HG02763 (cell line): ENCODE measurements at regions not wholly inside any gene's neighbourhood (a gene's known extent, or its start where the extent isn't known, plus 50 kb on each side); places are given as distances from the start of the nearest gene placed in this dataset.
A peak's percentile ranks its signal among the peaks of the same experiment; 100 is the strongest.

Experiments
- ATAC-seq: cut with Tn5 transposase; IDR thresholded peaks from one replicate; pipeline ENCODE4 v1.9.1; 2021; ENCODE audit warnings: mild to moderate bottlenecking, moderate library complexity; ENCODE audit not compliant: unreplicated experiment

DNA sequence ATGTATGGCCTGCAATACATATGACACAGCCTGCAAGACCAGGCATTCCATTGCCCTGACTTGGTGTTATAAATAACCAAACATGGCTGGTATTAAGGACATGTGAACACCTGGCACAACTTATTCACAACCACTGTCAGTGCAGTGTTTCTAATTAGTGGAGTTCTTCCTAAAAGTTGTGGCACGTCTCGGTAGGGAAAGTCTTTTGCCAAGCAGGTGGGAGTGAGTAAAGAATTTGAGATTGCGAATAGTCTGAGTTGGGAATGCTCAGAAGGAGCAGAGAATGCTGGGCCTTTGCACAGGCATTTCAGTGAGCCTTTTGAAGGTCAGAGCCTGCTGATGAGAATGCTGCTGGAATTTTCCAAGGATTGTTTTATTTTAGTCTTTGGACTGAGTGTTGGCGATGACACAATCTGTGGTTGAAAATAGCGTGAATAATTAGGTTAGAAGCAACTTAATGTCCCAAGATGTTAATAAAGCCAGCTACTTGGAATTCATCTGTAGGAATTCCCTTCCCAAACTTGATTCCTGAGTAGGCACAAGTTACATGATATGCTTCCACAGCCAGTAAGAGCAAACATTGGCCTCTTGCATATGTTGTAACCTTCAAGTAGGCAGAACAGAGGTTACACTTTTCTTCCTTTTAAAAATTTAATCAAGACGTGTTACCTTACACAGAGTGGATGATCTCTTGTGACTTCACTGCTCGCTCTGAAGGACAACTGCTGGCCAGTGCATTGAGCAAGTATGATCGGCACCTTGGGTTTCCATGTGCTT lies 83.6 kb upstream of the PGRMC2 start:
- no peak for ATAC-seq

GRCh38 chr4:128366212-128366611 lies 78.6 kb upstream of the PGRMC2 start:
- no peak for ATAC-seq

- no peak for ATAC-seq
These were observed 77.0 kb upstream of the PGRMC2 start for GRCh38 chr4:128364565-128364964.

DNA sequence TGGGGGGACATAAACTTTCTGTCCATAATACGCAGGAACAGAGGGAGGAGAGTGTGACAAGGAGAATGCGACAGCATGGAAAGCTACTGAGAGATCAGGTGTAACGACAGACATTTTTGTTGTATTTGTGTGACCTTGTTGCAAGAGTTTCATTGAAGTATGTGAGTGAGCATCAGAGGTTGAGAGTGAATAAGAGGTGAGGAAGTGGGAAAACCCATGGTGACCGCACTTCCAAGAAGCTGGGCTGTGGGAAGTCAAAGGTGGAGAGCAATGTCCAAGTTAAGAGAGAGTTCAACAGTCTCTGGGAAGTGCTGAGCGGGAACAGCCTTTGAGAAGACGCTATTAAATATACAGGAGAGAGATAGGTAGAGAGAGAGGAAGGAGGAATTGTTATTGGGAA lies 76.4 kb upstream of the PGRMC2 start:
- no peak for ATAC-seq

- no peak for ATAC-seq
These were observed 75.1 kb upstream of the PGRMC2 start for GRCh38 chr4:128362760-128363159.

GRCh38 chr4:128359422-128359821 lies 71.8 kb upstream of the PGRMC2 start:
- ATAC-seq, result no peak

DNA sequence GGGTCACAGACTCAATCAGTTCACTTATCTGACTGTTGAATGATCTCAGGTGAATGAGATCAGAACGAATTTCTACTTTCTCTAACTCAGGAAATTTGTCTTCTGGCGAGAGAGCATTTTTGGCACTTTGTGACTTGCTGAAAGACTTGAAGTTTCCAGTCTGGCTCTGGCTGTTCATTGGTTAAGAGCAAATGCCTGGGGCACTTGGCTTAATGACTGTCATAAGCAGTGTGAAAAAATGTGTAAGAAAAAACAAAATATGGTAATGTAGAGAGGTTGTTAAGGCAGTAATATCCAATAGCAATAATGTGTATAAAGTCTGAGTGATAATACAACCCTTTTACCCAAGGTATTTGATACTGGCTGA lies 71.3 kb upstream of the PGRMC2 start:
- no peak for ATAC-seq

DNA sequence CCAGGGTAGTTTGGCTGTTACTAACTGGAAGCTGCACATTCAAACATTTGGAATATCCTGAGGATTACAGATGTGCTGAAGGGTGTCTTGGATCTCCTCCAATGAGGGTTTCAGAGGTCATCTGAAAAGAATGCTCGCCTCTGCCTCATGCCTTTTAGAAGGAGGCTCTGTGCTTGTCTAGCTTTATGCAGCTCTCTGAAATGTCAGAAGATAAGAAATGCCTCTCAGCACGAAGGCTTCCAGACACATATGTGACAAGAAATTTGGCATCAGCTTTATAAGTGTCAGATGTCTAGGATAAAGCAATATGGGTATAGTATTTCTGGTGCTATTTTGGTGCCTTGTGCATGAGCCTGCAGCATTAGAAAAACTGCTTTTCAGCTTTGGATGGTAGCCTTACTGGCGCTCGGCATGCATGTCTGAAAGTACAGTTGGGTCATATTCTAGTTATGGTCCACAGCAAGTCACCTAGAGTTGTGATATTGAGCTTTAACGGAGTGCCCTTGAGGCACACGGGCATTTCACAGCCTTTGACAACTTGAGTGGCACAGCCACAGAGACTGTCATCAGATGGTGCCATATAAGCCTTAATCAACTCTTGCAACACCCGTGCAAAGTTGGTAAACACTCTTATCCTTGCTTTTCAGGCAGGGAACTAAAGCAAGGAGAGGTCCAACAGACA lies 70.8 kb upstream of the PGRMC2 start:
- ATAC-seq, result no peak

- ATAC-seq, result no peak
These were observed 69.7 kb upstream of the PGRMC2 start for GRCh38 chr4:128357286-128357685.

DNA sequence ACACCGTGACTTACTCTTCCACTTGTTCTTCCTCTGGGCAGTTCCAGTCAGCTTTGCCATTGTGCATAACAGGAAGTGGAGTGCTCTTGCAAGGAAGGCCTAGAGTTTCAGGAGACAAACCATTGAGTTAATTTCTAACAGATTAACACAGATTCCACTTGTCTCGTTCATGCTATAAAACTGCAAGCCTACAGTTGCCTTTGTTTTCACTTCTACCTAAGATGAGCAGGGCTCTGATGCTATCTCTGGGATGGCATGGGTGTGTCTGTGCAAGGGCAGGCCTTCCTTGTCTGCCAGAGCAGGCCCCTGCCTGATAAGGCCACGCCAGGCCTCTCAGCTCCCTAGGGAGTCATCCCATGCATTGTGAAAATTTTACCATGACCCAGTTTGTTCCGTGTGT lies 67.7 kb upstream of the PGRMC2 start:
- peak; percentile 72 for ATAC-seq

DNA sequence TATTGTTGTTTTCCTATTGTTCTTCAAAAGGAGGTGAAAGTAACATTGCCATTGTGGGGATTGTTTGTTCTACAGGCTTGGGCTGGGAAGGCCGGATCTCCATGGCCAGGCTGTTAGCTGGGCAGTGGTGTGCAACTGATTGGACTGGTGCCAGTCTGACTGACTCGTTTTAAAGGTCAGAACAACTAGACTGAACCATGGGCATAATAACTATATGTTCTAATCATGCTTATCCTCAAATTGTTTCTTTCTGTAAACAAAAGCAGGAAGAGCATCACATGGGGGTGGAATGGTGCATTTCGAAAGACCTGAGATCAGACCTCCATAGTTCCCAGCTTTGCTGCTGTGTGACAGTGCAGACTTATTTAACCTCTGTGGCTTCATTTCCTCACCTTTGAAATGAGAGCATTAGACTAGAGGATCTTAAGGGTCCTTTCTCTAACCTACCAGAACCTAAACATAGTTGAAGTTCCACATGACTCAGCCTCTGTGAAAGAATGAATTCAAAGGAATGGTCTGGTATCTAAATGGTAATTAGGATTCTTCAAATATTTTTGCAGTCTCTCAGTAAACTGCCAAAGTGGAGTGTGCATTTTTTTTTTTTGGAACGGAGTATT lies 66.7 kb upstream of the PGRMC2 start:
- ATAC-seq, result no peak

DNA sequence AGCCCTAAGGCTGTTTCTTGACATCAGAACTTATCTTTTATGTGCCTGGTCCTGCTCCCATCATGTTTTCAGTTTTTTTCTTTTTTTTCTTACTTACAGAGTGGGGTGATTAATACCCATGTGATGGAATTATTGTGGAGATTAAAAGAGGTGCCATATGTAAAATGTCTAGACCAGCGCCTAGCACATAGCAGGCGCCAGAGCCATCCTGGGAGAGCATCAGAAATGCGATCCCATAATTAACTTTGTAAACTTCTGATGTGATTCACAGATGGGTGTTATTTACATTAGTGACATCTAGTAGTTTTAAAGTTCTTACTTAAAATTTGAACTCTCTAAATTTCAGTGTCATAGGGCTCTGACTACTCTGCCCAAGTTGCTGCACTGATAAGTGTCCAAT lies 66.2 kb upstream of the PGRMC2 start:
- ATAC-seq, result no peak

DNA sequence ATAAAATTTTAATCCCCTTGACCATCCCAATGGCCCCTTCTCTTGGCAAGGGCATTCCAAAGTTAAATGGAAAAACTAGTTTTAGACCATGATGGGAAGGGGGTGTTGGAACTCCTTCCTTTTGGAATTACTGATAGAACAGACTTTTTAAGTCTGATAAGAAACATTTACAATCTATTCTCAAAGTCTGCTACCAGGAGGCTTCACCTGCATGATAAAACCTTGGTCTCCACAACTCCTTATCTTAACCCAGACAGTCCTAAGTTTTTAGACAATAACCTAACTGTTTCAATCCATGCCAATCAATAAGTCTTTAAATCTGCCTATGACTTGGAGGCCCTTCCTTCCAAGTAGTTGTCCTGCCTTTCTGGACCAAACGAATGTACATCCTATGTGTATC lies 63.9 kb upstream of the PGRMC2 start:
- no peak for ATAC-seq

- no peak for ATAC-seq
These were observed 62.9 kb upstream of the PGRMC2 start for GRCh38 chr4:128350449-128351045.

DNA sequence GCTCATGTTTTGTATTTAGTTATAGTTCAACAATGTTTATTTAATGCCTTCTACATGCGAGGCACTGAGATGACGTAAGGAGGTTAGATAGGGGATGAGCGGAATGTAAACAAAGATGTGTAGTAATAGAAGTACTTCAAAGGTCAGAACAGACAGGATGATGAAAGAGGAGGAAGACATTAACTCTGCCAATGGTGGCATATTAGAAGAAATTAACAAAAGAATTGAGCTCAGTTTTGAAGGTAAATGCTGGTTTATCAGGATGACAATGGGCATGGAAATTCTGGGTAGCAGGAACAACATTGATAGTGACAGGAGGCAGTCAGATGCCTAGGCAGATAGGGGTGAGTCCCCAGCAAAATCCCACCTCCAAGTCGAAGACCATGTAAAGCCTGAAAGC lies 62.3 kb upstream of the PGRMC2 start:
- no peak for ATAC-seq

GRCh38 chr4:128347930-128348660 lies 60.5 kb upstream of the PGRMC2 start:
- no peak for ATAC-seq

DNA sequence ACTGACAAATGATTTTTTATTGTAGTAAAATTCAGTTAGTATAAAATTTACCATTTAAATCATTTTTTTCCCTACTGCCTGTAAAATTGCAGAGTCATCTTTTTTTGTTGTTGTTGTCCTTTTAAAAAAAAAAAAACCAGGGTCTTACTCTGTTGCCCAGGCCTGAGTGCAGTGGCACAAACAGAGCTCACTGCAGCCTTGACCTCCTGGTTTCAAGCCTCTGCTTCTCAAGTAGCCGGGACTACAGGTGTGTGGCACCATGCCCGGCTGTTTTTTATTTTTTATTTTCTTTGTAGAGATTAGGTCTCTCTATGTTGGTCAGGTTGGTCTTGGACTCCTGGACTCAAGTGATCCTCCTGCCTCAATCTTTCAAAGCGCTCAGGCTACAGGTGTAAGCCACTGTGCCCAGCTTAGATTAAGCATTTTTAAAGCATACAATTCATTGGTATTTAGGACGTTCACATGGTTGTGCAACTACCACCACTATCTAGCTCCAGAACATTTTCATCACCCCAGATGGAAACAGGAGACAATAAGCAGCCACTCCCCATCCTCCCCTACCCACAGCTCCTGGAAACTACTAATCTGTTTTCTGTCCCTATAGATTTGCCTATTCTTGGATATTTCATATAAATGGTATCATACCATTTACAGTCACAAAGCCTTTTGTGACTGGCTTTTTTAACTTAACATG lies 59.7 kb upstream of the PGRMC2 start:
- no peak for ATAC-seq

DNA sequence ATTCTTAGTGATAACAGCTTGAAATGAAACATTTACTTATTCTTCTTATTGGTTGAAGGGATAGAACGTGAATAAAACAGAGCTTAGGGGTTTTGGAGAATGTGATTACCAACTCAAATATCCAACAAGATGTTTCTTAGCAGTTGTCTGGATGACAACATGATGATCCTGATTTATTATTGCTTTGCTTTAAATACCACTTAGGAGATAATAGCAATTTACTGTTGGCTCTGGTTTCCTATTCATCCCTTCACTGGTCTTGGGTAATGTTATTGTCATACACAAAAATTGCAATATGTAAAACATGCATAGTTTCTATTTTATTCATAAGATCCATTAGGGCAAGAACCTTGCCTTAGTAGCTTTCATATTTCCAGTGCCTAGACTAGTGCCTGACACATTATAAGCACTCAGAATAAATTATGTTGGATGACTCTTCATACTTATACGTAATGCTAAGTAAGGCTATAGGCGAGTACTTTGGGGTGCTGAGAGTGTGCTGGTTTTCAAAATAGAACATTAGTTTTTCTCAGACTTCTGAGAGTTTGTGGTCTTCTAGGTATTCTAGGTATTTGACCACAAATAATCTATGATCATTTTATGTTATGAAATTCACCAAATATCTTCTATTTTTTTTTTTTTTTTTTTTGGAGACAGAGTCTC lies 58.6 kb upstream of the PGRMC2 start:
- ATAC-seq, result no peak

GRCh38 chr4:128345650-128346049 lies 58.0 kb upstream of the PGRMC2 start:
- ATAC-seq, result no peak

GRCh38 chr4:128342762-128343161 lies 55.1 kb upstream of the PGRMC2 start:
- no peak for ATAC-seq
